Astrocyte (in vitro differentiated cells and primary cell): ENCODE measurements at regions not wholly inside any gene's neighbourhood (a gene's known extent, or its start where the extent isn't known, plus 50 kb on each side); places are given as distances from the start of the nearest gene placed in this dataset.

Experiments
- EZH2 ChIP-seq: IDR thresholded peaks from 2 replicates; pipeline ENCODE4 v1.6.1; 2012; ENCODE audit warnings: mild to moderate bottlenecking, low read length, inconsistent platforms; ENCODE audit not compliant: insufficient read depth
- TF ChIP-seq, protein P1 (sequence below): IDR thresholded peaks from 2 replicates; pipeline ENCODE4 v1.5.1; 2011; ENCODE audit warnings: low read depth, mild to moderate bottlenecking, inconsistent platforms, low read length, moderate library complexity; ENCODE audit not compliant: insufficient read depth

DNA sequence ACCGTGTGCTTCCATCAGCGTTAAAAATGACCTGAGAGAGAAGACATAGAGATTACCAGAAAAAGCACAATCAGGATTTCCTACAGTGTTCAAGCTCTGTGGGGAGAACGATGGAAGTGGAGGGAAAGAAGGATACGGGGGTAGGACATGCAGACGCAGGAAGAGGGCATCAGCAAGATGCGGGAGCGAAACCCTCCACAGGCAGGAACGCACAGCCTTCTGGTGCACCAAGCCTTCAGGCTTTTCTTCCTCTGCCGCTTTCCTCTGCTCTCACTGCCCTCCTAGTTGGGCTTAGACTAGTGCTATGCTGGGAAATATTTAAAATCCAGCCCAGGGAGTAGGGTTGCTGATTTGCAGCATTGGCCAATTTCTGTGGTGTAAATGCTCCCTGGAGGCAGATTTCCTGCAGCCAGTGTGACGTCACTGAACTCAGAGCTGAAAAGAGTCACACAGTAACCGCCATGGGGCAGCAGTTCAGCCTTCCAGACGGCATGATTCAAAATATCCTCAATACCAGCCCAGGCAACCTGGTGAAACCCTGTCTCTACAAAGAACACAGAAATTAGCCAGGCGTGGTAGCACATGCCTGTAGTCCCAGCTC, 205.1 kb upstream of the SOX1 start:
- TF ChIP-seq, protein P1, sequence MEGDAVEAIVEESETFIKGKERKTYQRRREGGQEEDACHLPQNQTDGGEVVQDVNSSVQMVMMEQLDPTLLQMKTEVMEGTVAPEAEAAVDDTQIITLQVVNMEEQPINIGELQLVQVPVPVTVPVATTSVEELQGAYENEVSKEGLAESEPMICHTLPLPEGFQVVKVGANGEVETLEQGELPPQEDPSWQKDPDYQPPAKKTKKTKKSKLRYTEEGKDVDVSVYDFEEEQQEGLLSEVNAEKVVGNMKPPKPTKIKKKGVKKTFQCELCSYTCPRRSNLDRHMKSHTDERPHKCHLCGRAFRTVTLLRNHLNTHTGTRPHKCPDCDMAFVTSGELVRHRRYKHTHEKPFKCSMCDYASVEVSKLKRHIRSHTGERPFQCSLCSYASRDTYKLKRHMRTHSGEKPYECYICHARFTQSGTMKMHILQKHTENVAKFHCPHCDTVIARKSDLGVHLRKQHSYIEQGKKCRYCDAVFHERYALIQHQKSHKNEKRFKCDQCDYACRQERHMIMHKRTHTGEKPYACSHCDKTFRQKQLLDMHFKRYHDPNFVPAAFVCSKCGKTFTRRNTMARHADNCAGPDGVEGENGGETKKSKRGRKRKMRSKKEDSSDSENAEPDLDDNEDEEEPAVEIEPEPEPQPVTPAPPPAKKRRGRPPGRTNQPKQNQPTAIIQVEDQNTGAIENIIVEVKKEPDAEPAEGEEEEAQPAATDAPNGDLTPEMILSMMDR: no peak
- TF ChIP-seq EZH2: no peak
